AG09319 (cell line): ENCODE measurements at regions not wholly inside any gene's neighbourhood (a gene's known extent, or its start where the extent isn't known, plus 50 kb on each side); places are given as distances from the start of the nearest gene placed in this dataset.

ENCODE experiments used
- DNase-seq: peaks from one replicate; pipeline ENCODE4 v3.0.0-alpha.2; 2010; ENCODE audit warnings: low read depth; ENCODE audit errors: extremely low read depth
- CTCF ChIP-seq: IDR thresholded peaks from 2 replicates; pipeline ENCODE4 v1.5.1; 2011; ENCODE audit warnings: low read depth, mild to moderate bottlenecking, inconsistent platforms, low read length, moderate library complexity

GRCh38 chr6:45758787-45759471, 256.7 kb downstream of the CLIC5 start:
- TF ChIP-seq CTCF: no peak
- DNase-seq: no peak

GRCh38 chr6:45757443-45758130, 258.1 kb downstream of the CLIC5 start:
- no peak for TF ChIP-seq CTCF
- DNase-seq: peak; percentile 38

- DNase-seq: no peak
Observed at GRCh38 chr6:45756606-45757005, 259.1 kb downstream of the CLIC5 start.

GRCh38 chr6:45754432-45754831, 261.2 kb downstream of the CLIC5 start:
- TF ChIP-seq CTCF: no peak

More at GRCh38 chr6:45756606-45757005, 259.1 kb downstream of the CLIC5 start:
- TF ChIP-seq CTCF: no peak

GRCh38 chr6:45746046-45746445, 269.6 kb downstream of the CLIC5 start:
- TF ChIP-seq CTCF: no peak
- no peak for DNase-seq

More at GRCh38 chr6:45754432-45754831, 261.2 kb downstream of the CLIC5 start:
- DNase-seq: no peak

- TF ChIP-seq CTCF: no peak
- DNase-seq: no peak
Observed at GRCh38 chr6:45743028-45743615, 272.5 kb downstream of the CLIC5 start.

GRCh38 chr6:45742591-45742990, 273.1 kb downstream of the CLIC5 start:
- no peak for TF ChIP-seq CTCF
- DNase-seq: no peak
